Fibroblast of peridontal ligament (primary cell): ENCODE measurements at regions not wholly inside any gene's neighbourhood (a gene's known extent, or its start where the extent isn't known, plus 50 kb on each side); places are given as distances from the start of the nearest gene placed in this dataset.

Experiments used
- DNase-seq: peaks from one replicate; pipeline ENCODE4 v3.0.0-alpha.2; 2010; ENCODE audit errors: extremely low read depth

- no peak for DNase-seq
Measured at GRCh38 chr6:77074037-77074713, 389.1 kb downstream of the HTR1B start.

GRCh38 chr6:77073410-77073760, 389.9 kb downstream of the HTR1B start:
- DNase-seq = no peak

GRCh38 chr6:77072694-77073409, 390.4 kb downstream of the HTR1B start:
- no peak for DNase-seq

GRCh38 chr6:77063494-77063893, 399.8 kb downstream of the HTR1B start:
- no peak for DNase-seq

- DNase-seq = no peak
Measured at GRCh38 chr6:77055711-77056110, 407.6 kb downstream of the HTR1B start.

GRCh38 chr6:77040568-77041195, 422.6 kb downstream of the HTR1B start:
- DNase-seq = peak; percentile 58

GRCh38 chr6:77038807-77039206, 424.5 kb downstream of the HTR1B start:
- peak; percentile 72 for DNase-seq

- DNase-seq = no peak
Measured at GRCh38 chr6:77037439-77037838, 425.9 kb downstream of the HTR1B start.

GRCh38 chr6:77036400-77036799, 426.9 kb downstream of the HTR1B start:
- no peak for DNase-seq

GRCh38 chr6:77034161-77034560, 429.1 kb downstream of the HTR1B start:
- peak; percentile 94 for DNase-seq

GRCh38 chr6:77030929-77031674, 432.2 kb downstream of the HTR1B start:
- DNase-seq = peak; percentile 56

GRCh38 chr6:77026341-77026740, 436.9 kb downstream of the HTR1B start:
- no peak for DNase-seq

- no peak for DNase-seq
Measured at GRCh38 chr6:77025736-77026223, 437.5 kb downstream of the HTR1B start.

GRCh38 chr6:77021778-77022177, 441.5 kb downstream of the HTR1B start:
- no peak for DNase-seq

GRCh38 chr6:77021232-77021631, 442.1 kb downstream of the HTR1B start:
- no peak for DNase-seq

GRCh38 chr6:77019081-77019480, 444.2 kb downstream of the HTR1B start:
- DNase-seq = no peak

- no peak for DNase-seq
Measured at GRCh38 chr6:77017537-77017936, 445.8 kb downstream of the HTR1B start.

- peak; percentile 35 for DNase-seq
Measured at GRCh38 chr6:77015350-77015749, 447.9 kb downstream of the HTR1B start.

GRCh38 chr6:77011929-77012545, 451.3 kb downstream of the HTR1B start:
- no peak for DNase-seq

- no peak for DNase-seq
Measured at GRCh38 chr6:77010931-77011542, 452.3 kb downstream of the HTR1B start.

GRCh38 chr6:76992553-76992952, 470.7 kb downstream of the HTR1B start:
- no peak for DNase-seq
